GM21360 (cell line): ENCODE measurements at regions not wholly inside any gene's neighbourhood (a gene's known extent, or its start where the extent isn't known, plus 50 kb on each side); places are given as distances from the start of the nearest gene placed in this dataset.

Source experiments
- ATAC-seq: cut with Tn5 transposase; IDR thresholded peaks from one replicate; pipeline ENCODE4 v1.9.1; 2021; ENCODE audit warnings: mild to moderate bottlenecking, moderate library complexity; ENCODE audit not compliant: unreplicated experiment

DNA sequence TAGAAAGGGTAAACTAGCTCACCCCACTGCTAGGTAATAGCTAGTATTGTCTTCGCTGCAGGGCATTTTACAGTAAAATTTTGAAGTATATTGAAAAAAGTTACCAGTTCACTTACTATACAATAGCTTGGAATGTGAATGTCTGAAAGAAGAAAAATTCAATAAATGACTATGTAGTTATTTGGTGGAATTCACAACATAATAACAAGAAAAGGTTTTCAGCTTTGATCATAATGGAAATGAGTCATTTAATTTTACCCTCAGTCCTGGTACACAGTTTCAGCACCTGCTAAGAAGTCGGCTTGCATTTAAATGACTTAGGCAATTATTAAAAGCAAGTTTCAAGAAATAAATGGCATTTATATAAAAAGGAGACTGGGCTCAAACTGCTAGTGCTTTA, 90.4 kb downstream of the NUP35 start:
- ATAC-seq: peak; percentile 76

GRCh38 chr2:183215917-183216316, 91.7 kb downstream of the NUP35 start:
- ATAC-seq: no peak

DNA sequence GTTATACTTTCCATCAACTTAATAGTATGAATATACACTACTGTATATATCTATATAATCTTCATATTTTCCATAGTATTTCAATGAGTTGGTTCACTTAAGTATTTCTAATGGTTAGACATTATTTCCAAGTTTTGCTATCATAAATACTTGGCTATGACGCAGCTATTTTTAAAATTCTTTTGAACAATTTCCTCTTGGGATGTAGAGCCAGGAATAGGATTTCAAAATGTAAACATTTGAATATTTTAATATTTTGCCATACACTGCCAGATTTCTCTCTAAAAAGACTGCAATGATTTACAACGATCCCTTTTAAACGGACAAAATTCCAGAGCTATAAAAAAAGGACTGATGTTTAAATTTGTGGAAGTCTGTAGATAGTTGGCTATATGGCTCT, 95.6 kb downstream of the NUP35 start:
- ATAC-seq: no peak

- ATAC-seq: no peak
These were observed 98.5 kb downstream of the NUP35 start for GRCh38 chr2:183222751-183223150.

- no peak for ATAC-seq
These were observed 100.7 kb downstream of the NUP35 start for GRCh38 chr2:183224948-183225347.

DNA sequence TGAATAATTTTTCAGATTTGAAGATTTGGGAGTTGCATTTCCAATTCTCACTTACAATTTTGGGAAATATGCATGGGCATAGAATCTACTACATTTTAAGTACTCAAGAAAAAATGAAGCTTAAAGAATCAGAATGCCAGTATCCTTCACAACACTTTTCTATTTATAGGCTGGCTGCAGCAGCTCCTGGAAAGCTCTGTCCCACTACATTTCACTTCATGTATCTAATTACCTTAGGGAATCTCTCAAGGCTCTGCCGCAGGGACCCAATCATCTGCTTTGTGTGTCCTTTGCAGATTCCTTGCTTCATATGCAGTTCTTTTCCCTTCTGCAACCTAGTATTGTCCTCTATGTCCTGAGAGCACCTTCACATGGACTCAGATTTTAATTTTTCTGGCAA, 102.9 kb downstream of the NUP35 start:
- ATAC-seq: no peak

DNA sequence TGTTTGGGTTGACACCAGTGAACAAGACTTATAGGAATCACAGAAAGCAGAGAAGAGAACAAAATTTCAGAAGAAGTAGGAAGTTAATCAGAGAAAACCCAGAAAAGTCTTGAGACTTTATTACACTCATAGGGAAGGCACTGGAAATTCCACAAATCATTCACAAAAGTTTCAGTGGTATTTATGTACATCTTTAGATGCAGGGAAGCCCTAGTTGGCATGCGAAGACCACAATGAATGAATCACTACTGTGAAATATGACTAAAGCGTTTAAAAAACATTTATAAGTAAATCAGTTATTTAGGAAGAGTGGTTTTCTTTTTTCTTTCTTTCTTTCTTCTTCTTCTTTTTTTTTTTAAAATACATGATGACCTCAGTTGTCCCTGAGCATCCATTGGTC, 105.1 kb downstream of the NUP35 start:
- ATAC-seq: no peak

DNA sequence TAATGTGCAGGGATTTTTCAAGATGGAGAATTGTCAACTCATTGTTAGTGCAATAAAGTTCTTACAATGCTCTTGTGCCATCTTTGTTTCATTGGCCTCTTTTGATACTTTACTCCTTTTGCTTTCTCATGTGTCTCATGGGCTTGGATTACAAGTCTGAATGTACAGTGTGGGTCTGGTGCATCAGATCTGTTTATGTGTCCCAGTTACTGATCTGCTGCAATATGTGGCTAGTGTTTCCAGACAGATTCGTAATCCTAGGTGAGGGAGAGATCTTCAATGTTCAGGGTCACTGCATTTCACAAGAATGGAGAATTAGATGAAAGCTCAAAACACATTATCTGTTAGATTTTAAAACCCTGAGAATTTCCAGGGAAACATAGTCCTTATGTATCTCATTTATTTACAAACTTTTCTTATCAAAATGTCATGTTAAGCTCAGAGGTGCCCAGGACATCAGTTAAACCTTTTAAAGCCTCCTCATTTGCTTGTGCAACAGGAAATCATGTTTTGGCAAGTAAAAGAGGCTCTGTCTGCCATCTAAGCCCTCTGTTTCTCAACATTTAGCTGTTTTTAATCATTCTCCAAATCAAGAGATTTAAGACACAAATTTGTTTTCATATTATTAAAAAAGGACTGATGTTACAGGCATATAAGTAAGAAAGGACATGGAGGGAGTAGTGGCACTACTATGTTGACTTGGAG, 108.1 kb downstream of the NUP35 start:
- no peak for ATAC-seq

DNA sequence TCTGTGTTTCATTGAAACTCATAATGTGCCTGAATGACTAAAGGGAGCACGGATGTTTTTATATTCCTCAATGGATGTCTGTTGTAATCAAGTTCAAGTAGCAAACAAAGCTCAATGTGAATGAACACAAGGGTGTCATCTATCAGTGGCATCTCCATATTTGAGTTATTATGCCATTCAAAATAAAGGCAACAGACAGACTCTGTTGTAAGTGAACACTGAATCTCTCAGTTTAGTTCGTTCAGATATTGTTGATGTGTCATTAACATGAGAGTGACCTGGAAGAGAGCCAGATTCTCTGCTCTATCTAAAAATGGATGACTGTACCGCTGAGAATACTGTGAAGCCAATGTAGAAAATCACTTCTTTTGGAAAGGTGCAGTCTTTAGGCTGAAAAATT, 118.7 kb downstream of the NUP35 start:
- no peak for ATAC-seq

- ATAC-seq: no peak
These were observed 119.5 kb downstream of the NUP35 start for GRCh38 chr2:183243758-183244157.

DNA sequence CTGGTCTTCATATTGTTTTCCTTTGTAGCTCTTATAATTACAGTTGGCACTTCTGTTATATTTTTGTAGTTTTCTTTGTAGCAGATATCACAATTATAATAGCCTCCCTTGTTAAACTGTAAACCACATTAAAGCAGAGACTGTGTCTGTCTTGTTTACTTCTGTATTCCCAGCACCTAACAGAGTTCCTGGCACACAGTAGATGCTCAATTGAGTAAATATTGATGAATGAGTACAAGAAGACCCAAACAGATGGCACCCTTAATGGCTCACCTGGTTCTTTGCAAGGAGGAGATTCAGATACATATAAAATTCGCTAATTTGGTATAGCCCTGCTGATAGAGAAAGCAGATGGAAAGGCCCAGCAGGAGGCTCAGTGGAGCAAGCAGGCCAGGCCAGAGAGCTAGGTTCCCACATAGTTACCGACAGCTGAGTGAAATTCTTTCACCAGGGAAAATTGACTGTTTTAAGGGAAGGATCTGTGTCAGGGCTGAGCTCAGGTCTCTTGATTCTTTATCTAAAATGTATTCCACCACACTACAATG, 120.1 kb downstream of the NUP35 start:
- no peak for ATAC-seq

DNA sequence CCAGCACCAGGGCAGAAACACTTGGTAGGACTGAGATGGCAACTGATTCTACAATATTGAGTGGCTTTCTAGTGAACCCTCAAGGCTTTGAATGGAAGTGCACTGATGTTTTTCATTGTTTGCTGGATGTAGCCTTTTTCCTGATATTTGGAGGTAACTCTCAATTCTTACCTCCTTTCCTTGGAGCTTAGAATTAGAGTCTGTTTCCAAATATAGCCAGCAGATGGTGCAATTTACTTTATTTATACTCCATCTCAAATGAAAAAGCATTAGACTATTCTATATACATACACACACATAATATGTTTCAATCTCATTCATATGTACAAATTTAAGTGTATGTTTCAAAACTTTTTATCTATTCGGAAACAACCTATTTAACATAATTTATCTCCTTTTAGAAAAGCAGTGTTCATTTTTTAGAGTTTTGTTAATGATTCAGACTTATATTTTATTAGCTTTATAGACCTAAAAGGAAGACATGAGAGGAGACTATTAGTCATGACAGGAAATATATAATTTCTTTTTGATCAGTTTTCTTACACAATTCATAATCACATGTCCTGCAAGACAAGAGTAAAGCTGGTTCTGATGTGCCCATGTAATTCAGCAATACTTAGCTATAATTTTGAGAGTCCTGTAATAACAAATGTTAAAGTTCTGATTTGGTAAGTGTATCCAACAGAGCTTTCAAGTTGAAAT, 124.8 kb downstream of the NUP35 start:
- no peak for ATAC-seq

- no peak for ATAC-seq
These were observed 125.8 kb downstream of the NUP35 start for GRCh38 chr2:183250061-183250460.

DNA sequence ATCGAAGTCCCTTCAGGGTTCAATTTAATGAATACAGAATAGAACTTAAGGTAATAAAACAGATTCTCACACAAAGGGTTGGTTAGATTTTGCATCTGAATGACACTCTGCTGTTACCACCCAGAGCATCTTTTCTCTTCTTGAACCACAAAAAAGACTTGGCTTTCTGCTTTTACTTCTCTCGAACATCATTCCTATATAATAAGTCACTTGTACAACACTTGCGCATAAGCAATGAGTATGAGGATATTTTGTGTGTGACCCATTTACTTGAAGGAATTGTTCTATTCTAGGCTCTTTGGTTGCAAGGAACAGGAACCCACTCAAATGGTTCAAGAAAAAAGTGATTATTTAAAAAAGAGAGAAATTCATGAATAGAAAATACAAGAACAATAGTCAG, 126.2 kb downstream of the NUP35 start:
- ATAC-seq: no peak

GRCh38 chr2:183253441-183254130, 129.3 kb downstream of the NUP35 start:
- no peak for ATAC-seq

- ATAC-seq: no peak
These were observed 131.2 kb downstream of the NUP35 start for GRCh38 chr2:183255411-183255810.

DNA sequence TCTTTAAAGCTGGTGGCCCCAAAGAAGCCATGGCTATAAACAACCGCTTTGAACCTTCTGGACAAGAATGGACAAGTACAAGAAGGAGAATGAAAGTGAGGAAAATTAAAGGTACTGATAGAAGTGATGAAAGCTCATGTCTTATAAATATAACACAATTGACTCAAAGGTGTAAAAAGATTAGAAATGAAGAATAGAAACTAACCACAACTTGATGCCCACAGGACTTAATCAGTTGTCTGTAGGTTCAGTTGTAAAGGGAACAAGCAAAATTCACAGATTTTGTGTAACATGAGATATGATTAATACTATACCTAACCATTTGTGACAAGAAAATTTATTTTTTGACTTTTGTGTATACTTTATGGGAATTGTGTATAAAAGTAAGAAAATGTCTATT, 135.7 kb downstream of the NUP35 start:
- ATAC-seq: no peak

DNA sequence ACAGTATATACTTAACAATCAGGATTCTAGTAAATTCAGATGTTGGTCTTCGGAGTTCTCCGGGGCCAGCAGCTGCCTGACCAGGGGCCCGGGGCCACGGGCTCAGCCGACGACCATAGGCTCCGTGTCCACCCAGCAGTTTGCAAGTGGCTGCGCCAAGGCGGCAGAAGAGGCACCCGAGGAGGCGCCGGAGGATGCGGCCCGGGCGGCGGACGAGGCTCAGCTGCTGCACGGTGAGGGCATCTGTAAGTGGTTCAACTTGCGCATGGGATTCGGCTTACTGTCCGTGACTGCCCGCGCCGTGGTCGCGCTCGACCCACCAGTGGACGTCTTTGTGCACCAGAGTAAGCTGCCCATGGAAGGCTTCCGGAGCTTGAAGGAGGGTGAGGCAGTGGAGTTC, 136.3 kb downstream of the NUP35 start:
- ATAC-seq: no peak

DNA sequence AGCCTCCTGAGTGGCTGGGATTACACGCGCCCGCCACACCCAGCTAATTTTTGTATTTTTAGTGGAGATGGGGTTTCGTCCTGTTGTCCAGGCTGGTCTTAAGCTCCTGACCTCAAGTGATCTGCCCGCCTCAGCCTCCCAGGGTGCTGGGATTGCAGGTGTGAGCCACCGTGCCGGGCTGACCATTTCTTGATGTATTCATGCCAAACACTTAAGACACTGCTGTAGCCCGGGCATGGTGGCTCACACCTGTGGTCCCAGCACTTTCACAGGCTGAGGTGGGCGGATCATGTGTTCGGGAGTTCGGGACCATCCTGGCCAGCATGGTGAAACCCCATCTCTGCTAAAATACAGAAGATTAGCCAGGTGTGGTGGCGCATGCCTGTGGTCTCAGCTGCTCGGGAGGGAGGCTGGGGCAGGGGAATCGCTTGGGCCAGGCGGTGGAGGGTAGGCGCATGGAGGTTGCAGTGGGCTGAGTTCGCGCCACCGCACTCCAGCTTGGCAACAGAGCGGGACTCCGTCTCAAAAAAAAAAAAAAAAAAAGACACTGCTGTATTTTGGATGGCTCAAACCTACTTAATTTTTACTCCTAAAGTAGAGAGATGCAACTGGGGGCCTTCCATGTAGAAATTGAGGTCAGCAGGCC, 140.8 kb downstream of the NUP35 start:
- ATAC-seq: no peak

DNA sequence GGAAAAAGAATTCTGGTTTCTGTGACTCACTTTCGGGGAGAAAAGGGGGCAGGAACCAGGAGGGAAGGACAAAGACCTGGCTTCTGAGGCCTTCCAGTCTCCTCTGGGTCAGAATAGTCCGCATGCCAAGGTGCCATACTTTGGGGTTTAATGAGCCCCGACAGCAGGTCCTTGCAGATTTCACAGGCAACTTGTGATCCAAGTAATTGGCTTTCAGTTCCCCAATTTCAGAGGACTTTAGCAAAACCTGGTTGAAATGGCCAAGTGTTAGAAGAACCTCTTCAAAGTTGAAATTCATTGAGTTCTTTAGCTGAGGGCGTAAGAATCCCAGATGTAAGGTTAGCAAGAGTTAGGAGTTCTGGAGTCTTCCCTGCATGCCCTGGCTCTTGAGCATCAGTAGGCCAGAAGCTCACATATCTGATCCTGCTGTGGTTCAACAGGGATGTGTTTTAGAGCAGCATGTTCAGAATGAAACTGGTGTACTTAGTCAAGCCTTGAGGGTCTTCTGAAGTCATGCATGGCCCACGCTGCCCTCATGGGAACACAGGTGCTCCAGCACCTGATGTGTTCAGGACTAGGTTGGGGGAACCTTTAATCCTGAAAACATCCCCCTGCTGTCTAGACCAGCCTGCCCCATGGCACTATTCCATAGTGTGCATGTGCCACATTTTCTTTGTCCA, 143.0 kb downstream of the NUP35 start:
- peak; percentile 92 for ATAC-seq

GRCh38 chr2:183269956-183270355, 145.7 kb downstream of the NUP35 start:
- ATAC-seq: no peak
